ENCODE measurements at regions not wholly inside any gene's neighbourhood (a gene's known extent, or its start where the extent isn't known, plus 50 kb on each side); places are given as distances from the start of the nearest gene placed in this dataset.
"Not testable (repeated sequence)": the region's sequence is repeated elsewhere in the genome, so short reads cannot be mapped to it uniquely, and the experiment has no call there.

DNA sequence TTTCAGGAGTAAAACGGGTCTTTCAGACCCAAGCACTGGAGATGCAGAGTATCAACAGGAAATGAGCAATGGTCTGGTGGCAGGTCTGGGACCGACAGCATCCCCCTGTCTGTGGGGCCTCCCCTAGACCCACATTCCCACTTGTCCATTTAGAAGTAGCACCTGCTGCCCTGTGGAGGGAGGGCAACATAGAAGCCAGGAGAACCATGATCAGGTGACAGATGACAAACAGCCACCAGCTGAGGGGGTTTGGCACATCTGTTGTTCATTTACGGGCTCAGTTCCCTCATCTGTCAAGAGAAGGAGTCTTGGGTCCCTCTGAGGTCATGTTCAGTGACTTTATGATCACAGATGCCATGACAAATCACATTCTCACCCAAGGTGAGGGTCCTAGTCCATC is 77.9 kb upstream of the SLC66A3 start:
- H3K79me2 ChIP-seq (ENCODE audit: control insufficient read depth, insufficient read depth, low read length): no peaks in the 10 kb centered on the region
- no peak overlapping the region for H4K8ac ChIP-seq (ENCODE audit: low read depth, low read length)
- no peak overlapping the region for H2BK5ac ChIP-seq (ENCODE audit: low read length)
- no peak overlapping the region for H4K5ac ChIP-seq (ENCODE audit: low read length)
- H3K4me3 ChIP-seq (ENCODE audit: low read length): no peak overlapping the region
- no peak overlapping the region for H2BK15ac ChIP-seq (replicated peaks; ENCODE audit: low read depth)
- no peak overlapping the region for H3K4me2 ChIP-seq (ENCODE audit: low read length)
- H3K56ac ChIP-seq (ENCODE audit: low read length): no peak overlapping the region
- H3K36me3 ChIP-seq (ENCODE audit: control insufficient read depth, insufficient read depth, low read length): no peaks in the 10 kb centered on the region
- no peak overlapping the region for H3K9ac ChIP-seq (ENCODE audit: low read length)
- no peak overlapping the region for H2AK5ac ChIP-seq (ENCODE audit: low read length)
- no peak overlapping the region for H3K27ac ChIP-seq (ENCODE audit: low read depth, low read length)
- no peak overlapping the region for H3K18ac ChIP-seq (ENCODE audit: low read length)
- H2BK120ac ChIP-seq (ENCODE audit: low read depth, low read length): no peak overlapping the region
- no peaks in the 10 kb centered on the region for H3K79me1 ChIP-seq (ENCODE audit: low read length)
- no peak overlapping the region for H3K23ac ChIP-seq (ENCODE audit: low read length)
- no peaks in the 10 kb centered on the region for H3K27me3 ChIP-seq (ENCODE audit: insufficient read depth, low read length, poor library complexity)
- H3K4me1 ChIP-seq (ENCODE audit: control insufficient read depth, low read depth, low read length): no peaks in the 10 kb centered on the region
- DNase-seq: no peak
- WGBS (ENCODE audit: extremely low coverage, insufficient coverage, low lambda C conversion rate): no CpG with 5 or more reads among the region's 3 CpGs
- H3K4ac ChIP-seq (ENCODE audit: low read depth, low read length): no peak overlapping the region

DNA sequence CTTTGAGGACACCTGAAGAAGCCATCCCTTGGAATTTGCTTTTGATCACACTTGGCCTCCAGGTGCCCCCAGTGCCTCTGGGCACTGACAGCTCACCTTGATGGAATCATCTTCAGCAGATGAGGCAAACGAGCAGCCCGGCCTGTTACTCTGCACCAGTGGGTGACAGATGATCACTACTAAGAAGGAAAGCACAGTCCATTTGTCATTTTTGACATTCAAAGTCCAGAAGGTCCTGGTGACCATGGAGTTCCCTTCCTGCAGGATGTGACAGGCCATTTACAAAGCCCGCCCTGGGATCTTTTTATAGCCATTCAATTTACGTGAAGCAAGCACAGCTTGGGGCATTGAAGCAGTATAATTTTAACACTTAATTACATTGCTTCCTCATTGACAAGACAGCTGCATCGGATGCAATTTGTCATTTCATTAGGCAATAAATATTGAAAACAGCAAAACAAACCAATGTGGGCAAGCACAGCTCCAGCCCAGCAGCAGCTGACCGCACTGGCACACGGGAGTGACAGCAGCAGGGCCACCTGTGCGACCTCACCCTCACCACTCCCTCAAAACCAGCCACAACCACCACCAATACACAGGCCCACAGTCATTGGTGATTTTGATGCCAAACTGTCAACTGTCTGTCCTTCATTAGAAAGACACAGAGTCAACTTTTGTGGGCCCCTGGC is 76.0 kb upstream of the SLC66A3 start:
- Histone ChIP-seq H3K36me3 (ENCODE audit: control insufficient read depth, insufficient read depth, low read length) (no peaks in the 10 kb centered on the region), H3K56ac (ENCODE audit: low read length) (no peak overlapping the region), H3K27me3 (ENCODE audit: insufficient read depth, low read length, poor library complexity) (no peaks in the 10 kb centered on the region), H2BK15ac (replicated peaks; ENCODE audit: low read depth) (no peak overlapping the region), H4K8ac (ENCODE audit: low read depth, low read length) (no peak overlapping the region), H3K79me2 (ENCODE audit: control insufficient read depth, insufficient read depth, low read length) (no peaks in the 10 kb centered on the region), H3K18ac (ENCODE audit: low read length) (no peak overlapping the region), H3K4me2 (ENCODE audit: low read length) (no peak overlapping the region), H3K79me1 (ENCODE audit: low read length) (no peaks in the 10 kb centered on the region), H3K27ac (ENCODE audit: low read depth, low read length) (no peak overlapping the region), H4K5ac (ENCODE audit: low read length) (no peak overlapping the region), H3K4me3 (ENCODE audit: low read length) (no peak overlapping the region), H3K4me1 (ENCODE audit: control insufficient read depth, low read depth, low read length) (no peaks in the 10 kb centered on the region), H3K9ac (ENCODE audit: low read length) (no peak overlapping the region), H3K4ac (ENCODE audit: low read depth, low read length) (no peak overlapping the region), H2BK120ac (ENCODE audit: low read depth, low read length) (no peak overlapping the region), H2AK5ac (ENCODE audit: low read length) (no peak overlapping the region), H2BK5ac (ENCODE audit: low read length) (no peak overlapping the region), H3K23ac (ENCODE audit: low read length) (no peak overlapping the region)
- WGBS (ENCODE audit: extremely low coverage, insufficient coverage, low lambda C conversion rate): no CpG with 5 or more reads among the region's 8 CpGs
- no peak for DNase-seq

- H3K27ac ChIP-seq (ENCODE audit: low read depth, low read length): no peak overlapping the region
- H3K36me3 ChIP-seq (ENCODE audit: control insufficient read depth, insufficient read depth, low read length): no peaks in the 10 kb centered on the region
- H3K4ac ChIP-seq (ENCODE audit: low read depth, low read length): no peak overlapping the region
- H3K56ac ChIP-seq (ENCODE audit: low read length): no peak overlapping the region
- H3K18ac ChIP-seq (ENCODE audit: low read length): no peak overlapping the region
- no peaks in the 10 kb centered on the region for H3K27me3 ChIP-seq (ENCODE audit: insufficient read depth, low read length, poor library complexity)
- H3K23ac ChIP-seq (ENCODE audit: low read length): no peak overlapping the region
- H3K4me3 ChIP-seq (ENCODE audit: low read length): no peak overlapping the region
- no peak overlapping the region for H4K5ac ChIP-seq (ENCODE audit: low read length)
- H3K79me1 ChIP-seq (ENCODE audit: low read length): no peaks in the 10 kb centered on the region
- no peak overlapping the region for H3K9ac ChIP-seq (ENCODE audit: low read length)
- no peak overlapping the region for H2AK5ac ChIP-seq (ENCODE audit: low read length)
- no peak overlapping the region for H3K4me2 ChIP-seq (ENCODE audit: low read length)
- H2BK5ac ChIP-seq (ENCODE audit: low read length): no peak overlapping the region
- H3K79me2 ChIP-seq (ENCODE audit: control insufficient read depth, insufficient read depth, low read length): no peaks in the 10 kb centered on the region
- no peaks in the 10 kb centered on the region for H3K4me1 ChIP-seq (ENCODE audit: control insufficient read depth, low read depth, low read length)
- H4K8ac ChIP-seq (ENCODE audit: low read depth, low read length): no peak overlapping the region
- H2BK120ac ChIP-seq (ENCODE audit: low read depth, low read length): no peak overlapping the region
- DNase-seq: no peak
- no CpG with 5 or more reads among the region's 20 CpGs for WGBS (ENCODE audit: extremely low coverage, insufficient coverage, low lambda C conversion rate)
- H2BK15ac ChIP-seq (replicated peaks; ENCODE audit: low read depth): no peak overlapping the region
These were observed 74.8 kb upstream of the SLC66A3 start for GRCh38 chr2:11080253-11081115.

- no peak for DNase-seq
- no peak overlapping the region for H3K9ac ChIP-seq (ENCODE audit: low read length)
- H3K79me1 ChIP-seq (ENCODE audit: low read length): no peaks in the 10 kb centered on the region
These were observed 72.4 kb upstream of the SLC66A3 start for GRCh38 chr2:11082880-11083279.

DNA sequence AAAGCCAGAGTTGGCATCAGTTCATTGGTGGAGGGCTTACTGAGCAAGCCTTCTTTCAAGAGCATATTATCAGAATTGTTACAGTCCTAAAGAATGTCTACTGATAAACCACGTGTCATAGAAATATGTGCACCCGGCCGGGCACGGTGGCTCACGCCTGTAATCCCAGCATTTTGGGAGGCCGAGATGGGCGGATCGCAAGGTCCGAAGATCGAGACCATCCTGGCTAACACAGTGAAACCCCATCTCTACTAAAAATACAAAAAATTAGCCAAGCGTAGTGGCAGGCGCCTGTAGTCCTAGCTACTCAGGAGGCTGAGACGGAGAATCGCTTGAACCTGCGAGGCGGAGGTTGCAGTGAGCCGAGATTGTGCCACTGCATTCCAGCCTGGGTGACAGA is 66.4 kb upstream of the SLC66A3 start:
- H3K9ac ChIP-seq (ENCODE audit: low read length); H3K4me1 ChIP-seq (ENCODE audit: control insufficient read depth, low read depth, low read length); H2BK120ac ChIP-seq (ENCODE audit: low read depth, low read length); DNase-seq; H3K23ac ChIP-seq (ENCODE audit: low read length); H3K4ac ChIP-seq (ENCODE audit: low read depth, low read length); H2BK15ac ChIP-seq (replicated peaks; ENCODE audit: low read depth); H3K27me3 ChIP-seq (ENCODE audit: insufficient read depth, low read length, poor library complexity); H3K79me2 ChIP-seq (ENCODE audit: control insufficient read depth, insufficient read depth, low read length); H2BK5ac ChIP-seq (ENCODE audit: low read length); H4K5ac ChIP-seq (ENCODE audit: low read length); H3K18ac ChIP-seq (ENCODE audit: low read length); H2AK5ac ChIP-seq (ENCODE audit: low read length); H3K79me1 ChIP-seq (ENCODE audit: low read length); H3K4me3 ChIP-seq (ENCODE audit: low read length); H4K8ac ChIP-seq (ENCODE audit: low read depth, low read length); H3K56ac ChIP-seq (ENCODE audit: low read length); H3K4me2 ChIP-seq (ENCODE audit: low read length); H3K36me3 ChIP-seq (ENCODE audit: control insufficient read depth, insufficient read depth, low read length); H3K27ac ChIP-seq (ENCODE audit: low read depth, low read length): not testable (repeated sequence)
- no CpG with 5 or more reads among the region's 17 CpGs for WGBS (ENCODE audit: extremely low coverage, insufficient coverage, low lambda C conversion rate)

More at GRCh38 chr2:11082880-11083279, 72.4 kb upstream of the SLC66A3 start:
- no peaks in the 10 kb centered on the region for H3K79me2 ChIP-seq (ENCODE audit: control insufficient read depth, insufficient read depth, low read length)
- H2BK15ac ChIP-seq (replicated peaks; ENCODE audit: low read depth): no peak overlapping the region
- no peak overlapping the region for H2BK120ac ChIP-seq (ENCODE audit: low read depth, low read length)
- no peak overlapping the region for H3K18ac ChIP-seq (ENCODE audit: low read length)
- H2BK5ac ChIP-seq (ENCODE audit: low read length): no peak overlapping the region
- H4K5ac ChIP-seq (ENCODE audit: low read length): no peak overlapping the region
- H3K4me3 ChIP-seq (ENCODE audit: low read length): no peak overlapping the region
- no peak overlapping the region for H3K4ac ChIP-seq (ENCODE audit: low read depth, low read length)
- no peak overlapping the region for H3K27ac ChIP-seq (ENCODE audit: low read depth, low read length)
- H3K23ac ChIP-seq (ENCODE audit: low read length): no peak overlapping the region
- no peak overlapping the region for H3K4me2 ChIP-seq (ENCODE audit: low read length)
- no CpG with 5 or more reads among the region's 6 CpGs for WGBS (ENCODE audit: extremely low coverage, insufficient coverage, low lambda C conversion rate)
- no peak overlapping the region for H4K8ac ChIP-seq (ENCODE audit: low read depth, low read length)
- no peak overlapping the region for H3K56ac ChIP-seq (ENCODE audit: low read length)
- H3K4me1 ChIP-seq (ENCODE audit: control insufficient read depth, low read depth, low read length): no peaks in the 10 kb centered on the region
- H3K27me3 ChIP-seq (ENCODE audit: insufficient read depth, low read length, poor library complexity): no peaks in the 10 kb centered on the region
- H2AK5ac ChIP-seq (ENCODE audit: low read length): no peak overlapping the region
- H3K36me3 ChIP-seq (ENCODE audit: control insufficient read depth, insufficient read depth, low read length): no peaks in the 10 kb centered on the region
